ENCODE measurements at regions not wholly inside any gene's neighbourhood (a gene's known extent, or its start where the extent isn't known, plus 50 kb on each side); places are given as distances from the start of the nearest gene placed in this dataset.

DNA sequence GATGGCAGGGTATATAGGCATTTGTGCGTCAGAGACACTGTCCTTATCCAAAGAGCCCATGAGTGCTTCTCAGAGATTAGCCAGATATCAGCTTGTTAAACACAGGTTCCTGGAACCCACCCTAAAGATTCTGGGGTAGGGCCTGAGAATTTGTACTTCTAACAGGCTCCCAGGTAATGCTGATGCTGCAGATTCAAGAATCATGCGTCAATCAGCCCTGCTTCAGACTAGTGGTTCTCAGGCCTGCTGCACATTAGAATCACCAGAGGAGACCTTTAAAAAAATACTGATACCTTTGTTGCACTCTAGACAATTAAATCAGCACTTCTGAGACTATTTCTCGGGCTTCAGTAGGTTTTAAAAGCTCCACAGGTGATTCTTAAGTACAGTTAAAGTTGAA is 369.5 kb downstream of the MFSD1 start (continued):
- TF ChIP-seq CCNT2 (IDR thresholded peaks at IDR 0.05; ENCODE audit: borderline replicate concordance, extremely low read depth, insufficient read length, low read depth, low read length) (no peak), EGR1 (conservative IDR thresholded peaks at IDR 0.05) (no peak), DACH1 (IDR thresholded peaks at IDR 0.05; ENCODE audit: partially characterized antibody) (no peak), FOXK1 (CRISPR knock-in tag; IDR thresholded peaks at IDR 0.05; ENCODE audit: borderline replicate concordance) (no peak)
- TF ChIP-seq, protein P1, sequence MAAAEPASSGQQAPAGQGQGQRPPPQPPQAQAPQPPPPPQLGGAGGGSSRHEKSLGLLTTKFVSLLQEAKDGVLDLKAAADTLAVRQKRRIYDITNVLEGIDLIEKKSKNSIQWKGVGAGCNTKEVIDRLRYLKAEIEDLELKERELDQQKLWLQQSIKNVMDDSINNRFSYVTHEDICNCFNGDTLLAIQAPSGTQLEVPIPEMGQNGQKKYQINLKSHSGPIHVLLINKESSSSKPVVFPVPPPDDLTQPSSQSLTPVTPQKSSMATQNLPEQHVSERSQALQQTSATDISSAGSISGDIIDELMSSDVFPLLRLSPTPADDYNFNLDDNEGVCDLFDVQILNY (CRISPR knock-in tag; IDR thresholded peaks at IDR 0.05), result no peak
- TF ChIP-seq, protein P2, sequence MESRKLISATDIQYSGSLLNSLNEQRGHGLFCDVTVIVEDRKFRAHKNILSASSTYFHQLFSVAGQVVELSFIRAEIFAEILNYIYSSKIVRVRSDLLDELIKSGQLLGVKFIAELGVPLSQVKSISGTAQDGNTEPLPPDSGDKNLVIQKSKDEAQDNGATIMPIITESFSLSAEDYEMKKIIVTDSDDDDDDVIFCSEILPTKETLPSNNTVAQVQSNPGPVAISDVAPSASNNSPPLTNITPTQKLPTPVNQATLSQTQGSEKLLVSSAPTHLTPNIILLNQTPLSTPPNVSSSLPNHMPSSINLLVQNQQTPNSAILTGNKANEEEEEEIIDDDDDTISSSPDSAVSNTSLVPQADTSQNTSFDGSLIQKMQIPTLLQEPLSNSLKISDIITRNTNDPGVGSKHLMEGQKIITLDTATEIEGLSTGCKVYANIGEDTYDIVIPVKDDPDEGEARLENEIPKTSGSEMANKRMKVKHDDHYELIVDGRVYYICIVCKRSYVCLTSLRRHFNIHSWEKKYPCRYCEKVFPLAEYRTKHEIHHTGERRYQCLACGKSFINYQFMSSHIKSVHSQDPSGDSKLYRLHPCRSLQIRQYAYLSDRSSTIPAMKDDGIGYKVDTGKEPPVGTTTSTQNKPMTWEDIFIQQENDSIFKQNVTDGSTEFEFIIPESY (CRISPR knock-in tag; IDR thresholded peaks at IDR 0.05), result no peak

DNA sequence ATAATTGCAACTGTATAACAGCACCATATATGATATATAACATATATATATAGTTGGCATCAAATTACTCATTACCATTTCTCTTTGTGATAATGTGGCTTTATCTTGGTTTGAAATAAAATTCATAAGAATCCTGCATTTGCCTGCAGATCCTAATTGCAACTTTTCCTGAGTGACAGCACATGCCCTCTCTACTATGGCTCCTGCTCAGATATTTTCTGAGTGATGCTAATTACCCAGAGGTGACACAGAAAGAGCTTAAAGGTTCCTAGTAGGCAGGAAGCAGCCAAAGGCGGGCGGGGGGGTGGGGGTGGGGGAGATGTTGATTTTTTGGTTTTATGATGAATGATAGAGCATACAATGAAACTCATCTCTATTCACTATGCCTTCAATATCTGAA is 370.6 kb downstream of the MFSD1 start:
- H3K4me3 ChIP-seq, result no peak overlapping the region
- ChIA-PET POLR2A (no interaction called here), CTCF (ENCODE audit: low intra/inter-chr PET ratio) (no interaction called here)
- BruUV-seq (replicated peaks), result no TSS peak
- no peaks in the 10 kb centered on the region for H4K20me1 ChIP-seq (replicated peaks; ENCODE audit: control insufficient read depth, insufficient read depth, low read length)
- H3K4me1 ChIP-seq (replicated peaks in 1 of 2; ENCODE audit: control insufficient read depth in 2 of 2, insufficient read depth in 2 of 2, low read length in 2 of 2), result no peaks in the 10 kb centered on the region
- H3K79me2 ChIP-seq (ENCODE audit: control insufficient read depth, insufficient read depth, low read length), result no peaks in the 10 kb centered on the region
- intact Hi-C loops (cut with micrococcal nuclease), result no loop called here
- H3K9ac ChIP-seq (ENCODE audit: insufficient read depth in 1 of 2, low read depth in 2 of 2, low read length in 2 of 2), result no peak overlapping the region
- no peaks in the 10 kb centered on the region for H3K36me3 ChIP-seq (ENCODE audit: control insufficient read depth, insufficient read depth, low read length)
- no peaks in the 10 kb centered on the region for H3K9me3 ChIP-seq (replicated peaks; ENCODE audit: control insufficient read depth, insufficient read depth, low read depth, low read length)
- no peak overlapping the region for H3K4me2 ChIP-seq (ENCODE audit: insufficient read depth, low read length)
- H2AFZ ChIP-seq (ENCODE audit: low read depth, low read length), result no peak overlapping the region
- no peak for ATAC-seq
- FAIRE-seq, result no peak
- in situ Hi-C loops (cut with MboI), result no loop called here
- H3K27ac ChIP-seq (ENCODE audit: extremely low read depth, low read depth, low read length), result no peak overlapping the region
- H3K27me3 ChIP-seq (ENCODE audit: control insufficient read depth in 2 of 2, insufficient read depth in 2 of 2, low read length in 2 of 2), result no peaks in the 10 kb centered on the region
- 0% methylated on average over 2 of the region's 2 CpGs for WGBS (ENCODE audit: insufficient coverage, low coverage, missing lambda C conversion rate)
- no peaks in the 10 kb centered on the region for H3K9me1 ChIP-seq (ENCODE audit: control insufficient read depth, insufficient read depth, low read length)
- DNase-seq (ENCODE audit: extremely low read depth in 1 of 4, low spot score in 3 of 4), result no peak
- TF ChIP-seq, protein P3, sequence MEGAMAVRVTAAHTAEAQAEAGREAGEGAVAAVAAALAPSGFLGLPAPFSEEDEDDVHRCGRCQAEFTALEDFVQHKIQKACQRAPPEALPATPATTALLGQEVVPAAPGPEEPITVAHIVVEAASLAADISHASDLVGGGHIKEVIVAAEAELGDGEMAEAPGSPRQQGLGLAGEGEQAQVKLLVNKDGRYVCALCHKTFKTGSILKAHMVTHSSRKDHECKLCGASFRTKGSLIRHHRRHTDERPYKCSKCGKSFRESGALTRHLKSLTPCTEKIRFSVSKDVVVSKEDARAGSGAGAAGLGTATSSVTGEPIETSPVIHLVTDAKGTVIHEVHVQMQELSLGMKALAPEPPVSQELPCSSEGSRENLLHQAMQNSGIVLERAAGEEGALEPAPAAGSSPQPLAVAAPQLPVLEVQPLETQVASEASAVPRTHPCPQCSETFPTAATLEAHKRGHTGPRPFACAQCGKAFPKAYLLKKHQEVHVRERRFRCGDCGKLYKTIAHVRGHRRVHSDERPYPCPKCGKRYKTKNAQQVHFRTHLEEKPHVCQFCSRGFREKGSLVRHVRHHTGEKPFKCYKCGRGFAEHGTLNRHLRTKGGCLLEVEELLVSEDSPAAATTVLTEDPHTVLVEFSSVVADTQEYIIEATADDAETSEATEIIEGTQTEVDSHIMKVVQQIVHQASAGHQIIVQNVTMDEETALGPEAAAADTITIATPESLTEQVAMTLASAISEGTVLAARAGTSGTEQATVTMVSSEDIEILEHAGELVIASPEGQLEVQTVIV (CRISPR knock-in tag; IDR thresholded peaks at IDR 0.05; ENCODE audit: borderline replicate concordance), result no peak
- TF ChIP-seq JUNB (CRISPR knock-in tag; conservative IDR thresholded peaks at IDR 0.05) (no peak), ZC3H8 (IDR thresholded peaks at IDR 0.05) (no peak), TBP (optimal IDR thresholded peaks at IDR 0.05; ENCODE audit: low read depth, low read length) (no peak), RFX5 (IDR thresholded peaks at IDR 0.05; ENCODE audit: low read depth, low read length) (no peak), ZNF764 (CRISPR knock-in tag; IDR thresholded peaks at IDR 0.05; ENCODE audit: low read depth) (no peak), ZNF143 (CRISPR knock-in tag; IDR thresholded peaks at IDR 0.05) (no peak), ATF1 (CRISPR knock-in tag; IDR thresholded peaks at IDR 0.05) (no peak), ATF1 (tag; IDR thresholded peaks at IDR 0.05) (no peak), KLF10 (CRISPR knock-in tag; IDR thresholded peaks at IDR 0.05) (no peak), ZNF175 (CRISPR knock-in tag; IDR thresholded peaks at IDR 0.05; ENCODE audit: low read depth) (no peak), BHLHE40 (IDR thresholded peaks at IDR 0.05; ENCODE audit: low read length) (no peak)
- TF ChIP-seq, protein P4, sequence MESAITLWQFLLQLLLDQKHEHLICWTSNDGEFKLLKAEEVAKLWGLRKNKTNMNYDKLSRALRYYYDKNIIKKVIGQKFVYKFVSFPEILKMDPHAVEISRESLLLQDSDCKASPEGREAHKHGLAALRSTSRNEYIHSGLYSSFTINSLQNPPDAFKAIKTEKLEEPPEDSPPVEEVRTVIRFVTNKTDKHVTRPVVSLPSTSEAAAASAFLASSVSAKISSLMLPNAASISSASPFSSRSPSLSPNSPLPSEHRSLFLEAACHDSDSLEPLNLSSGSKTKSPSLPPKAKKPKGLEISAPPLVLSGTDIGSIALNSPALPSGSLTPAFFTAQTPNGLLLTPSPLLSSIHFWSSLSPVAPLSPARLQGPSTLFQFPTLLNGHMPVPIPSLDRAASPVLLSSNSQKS (CRISPR knock-in tag; IDR thresholded peaks at IDR 0.05), result no peak
